GM21737 (cell line): ENCODE measurements at regions not wholly inside any gene's neighbourhood (a gene's known extent, or its start where the extent isn't known, plus 50 kb on each side); places are given as distances from the start of the nearest gene placed in this dataset.
"Not testable (repeated sequence)": the region's sequence is repeated elsewhere in the genome, so short reads cannot be mapped to it uniquely, and the experiment has no call there.

ENCODE experiments used
- ATAC-seq: cut with Tn5 transposase; IDR thresholded peaks from one replicate; pipeline ENCODE4 v1.9.1; 2021; ENCODE audit warnings: mild to moderate bottlenecking, moderate library complexity; ENCODE audit not compliant: unreplicated experiment

GRCh38 chr13:73190477-73190876 lies 131.7 kb downstream of the KLF5 start:
- no peak for ATAC-seq

- no peak for ATAC-seq
Measured at GRCh38 chr13:73189776-73190175, 131.0 kb downstream of the KLF5 start.

- ATAC-seq: no peak
Measured at GRCh38 chr13:73189362-73189761, 130.6 kb downstream of the KLF5 start.

- no peak for ATAC-seq
Measured at GRCh38 chr13:73187106-73187505, 128.3 kb downstream of the KLF5 start.

GRCh38 chr13:73179650-73180274 lies 121.0 kb downstream of the KLF5 start:
- ATAC-seq: no peak

GRCh38 chr13:73177916-73178565 lies 119.2 kb downstream of the KLF5 start:
- ATAC-seq: no peak

GRCh38 chr13:73177017-73177416 lies 118.2 kb downstream of the KLF5 start:
- ATAC-seq: no peak

GRCh38 chr13:73174521-73175010 lies 115.8 kb downstream of the KLF5 start:
- no peak for ATAC-seq

- ATAC-seq: no peak
Measured at GRCh38 chr13:73173279-73173811, 114.5 kb downstream of the KLF5 start.

GRCh38 chr13:73171926-73172325 lies 113.1 kb downstream of the KLF5 start:
- no peak for ATAC-seq

- ATAC-seq: no peak
Measured at GRCh38 chr13:73171271-73171682, 112.5 kb downstream of the KLF5 start.

GRCh38 chr13:73169971-73170370 lies 111.2 kb downstream of the KLF5 start:
- ATAC-seq: no peak

GRCh38 chr13:73168953-73169401 lies 110.2 kb downstream of the KLF5 start:
- no peak for ATAC-seq

GRCh38 chr13:73168226-73168952 lies 109.6 kb downstream of the KLF5 start:
- no peak for ATAC-seq

- no peak for ATAC-seq
Measured at GRCh38 chr13:73167028-73167820, 108.4 kb downstream of the KLF5 start.

GRCh38 chr13:73166204-73166603 lies 107.4 kb downstream of the KLF5 start:
- ATAC-seq: no peak

- ATAC-seq: no peak
Measured at GRCh38 chr13:73162912-73163911, 104.4 kb downstream of the KLF5 start.

- ATAC-seq: not testable (repeated sequence)
Measured at GRCh38 chr13:73160371-73161031, 101.7 kb downstream of the KLF5 start.

- no peak for ATAC-seq
Measured at GRCh38 chr13:73158851-73159250, 100.0 kb downstream of the KLF5 start.
